ENCODE measurements at regions not wholly inside any gene's neighbourhood (a gene's known extent, or its start where the extent isn't known, plus 50 kb on each side); places are given as distances from the start of the nearest gene placed in this dataset.

DNA sequence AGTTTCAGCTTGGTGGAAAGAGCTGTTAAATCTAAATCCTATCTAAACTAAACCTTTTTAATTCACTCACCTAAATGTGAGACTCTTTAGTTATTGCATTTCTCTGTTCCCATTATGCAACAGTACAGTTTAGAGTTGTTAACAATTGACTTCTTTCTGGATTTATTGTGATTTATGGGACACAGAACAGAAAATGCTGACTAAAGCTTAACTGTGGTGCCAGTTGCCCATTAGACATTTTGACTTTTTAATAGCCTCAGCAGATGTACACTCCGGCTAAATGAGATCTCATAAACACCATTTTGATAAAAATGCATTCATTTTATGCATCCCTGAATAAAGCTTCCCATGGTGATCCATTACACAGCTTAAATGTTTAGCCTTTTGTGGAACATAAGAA, 356.6 kb downstream of the CASP12 start:
- ChIA-PET POLR2A (no interaction called here), CTCF (no interaction called here)
- no peak overlapping the region for H3K4me3 ChIP-seq (ENCODE audit: low read depth, low read length)
- no peak for TF ChIP-seq CTCF (IDR thresholded peaks at IDR 0.05; ENCODE audit: insufficient read depth, low read length, missing control alignments)
- no peak for DNase-seq (ENCODE audit: low read depth, low spot score)

GRCh38 chr11:104538313-104538712, 359.9 kb downstream of the CASP12 start:
- POLR2A ChIA-PET: no interaction called here
- CTCF ChIA-PET: no interaction called here
- no peak for TF ChIP-seq CTCF (IDR thresholded peaks at IDR 0.05; ENCODE audit: insufficient read depth, low read length, missing control alignments)
- no peak for DNase-seq (ENCODE audit: low read depth, low spot score)
- no peak overlapping the region for H3K4me3 ChIP-seq (ENCODE audit: low read depth, low read length)

DNA sequence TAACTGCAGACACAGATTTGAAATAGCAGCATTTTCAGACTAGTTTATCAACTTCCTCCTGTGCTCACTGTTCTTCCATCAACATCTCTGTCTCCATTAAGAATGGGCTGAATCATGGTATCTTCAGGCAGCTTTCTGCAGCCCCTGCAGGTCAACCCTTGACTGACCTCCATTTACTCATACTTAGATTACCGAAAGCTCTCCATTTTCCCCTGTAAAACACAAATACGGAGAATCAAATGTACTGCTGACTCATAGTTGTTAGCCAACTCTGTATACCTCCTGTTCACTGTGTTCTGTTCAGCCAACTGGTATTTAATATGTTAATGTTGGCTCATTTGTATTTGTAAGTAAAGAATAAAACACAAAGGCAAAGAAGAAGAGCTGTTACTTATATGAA, 364.0 kb downstream of the CASP12 start:
- ChIA-PET POLR2A (no interaction called here), CTCF (no interaction called here)
- TF ChIP-seq CTCF (IDR thresholded peaks at IDR 0.05; ENCODE audit: insufficient read depth, low read length, missing control alignments): no peak
- no peak overlapping the region for H3K4me3 ChIP-seq (ENCODE audit: low read depth, low read length)
- DNase-seq (ENCODE audit: low read depth, low spot score): no peak

- no peak overlapping the region for H3K4me3 ChIP-seq (ENCODE audit: low read depth, low read length)
- DNase-seq (ENCODE audit: low read depth, low spot score): no peak
- ChIA-PET POLR2A (no interaction called here), CTCF (no interaction called here)
- TF ChIP-seq CTCF (IDR thresholded peaks at IDR 0.05; ENCODE audit: insufficient read depth, low read length, missing control alignments): no peak
Observed at GRCh38 chr11:104531894-104532293, 366.4 kb downstream of the CASP12 start.

DNA sequence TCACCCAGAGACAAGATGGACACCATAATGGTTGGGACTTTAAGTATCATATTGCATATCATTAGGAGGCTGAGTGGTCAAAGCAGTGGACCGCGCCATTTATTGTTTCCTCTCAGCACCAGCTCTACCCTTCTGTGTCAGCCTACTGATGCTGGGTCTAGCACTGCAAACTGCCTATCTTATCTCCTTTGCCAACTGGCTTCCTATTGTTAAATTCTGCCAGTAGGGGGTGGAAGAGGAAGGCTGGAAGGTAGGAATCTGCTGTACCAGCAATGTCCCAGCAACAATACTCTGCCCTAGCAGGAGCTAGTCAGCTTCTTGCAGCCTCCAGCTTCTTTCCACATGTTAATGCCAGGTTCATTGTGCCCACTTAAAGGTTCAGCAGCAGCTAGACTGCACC, 367.1 kb upstream of the PDGFD start:
- no peak overlapping the region for H3K4me3 ChIP-seq (ENCODE audit: low read depth, low read length)
- CTCF ChIA-PET: no interaction called here
- TF ChIP-seq CTCF (IDR thresholded peaks at IDR 0.05; ENCODE audit: insufficient read depth, low read length, missing control alignments): no peak
- no peak for DNase-seq (ENCODE audit: low read depth, low spot score)
- POLR2A ChIA-PET: no interaction called here

DNA sequence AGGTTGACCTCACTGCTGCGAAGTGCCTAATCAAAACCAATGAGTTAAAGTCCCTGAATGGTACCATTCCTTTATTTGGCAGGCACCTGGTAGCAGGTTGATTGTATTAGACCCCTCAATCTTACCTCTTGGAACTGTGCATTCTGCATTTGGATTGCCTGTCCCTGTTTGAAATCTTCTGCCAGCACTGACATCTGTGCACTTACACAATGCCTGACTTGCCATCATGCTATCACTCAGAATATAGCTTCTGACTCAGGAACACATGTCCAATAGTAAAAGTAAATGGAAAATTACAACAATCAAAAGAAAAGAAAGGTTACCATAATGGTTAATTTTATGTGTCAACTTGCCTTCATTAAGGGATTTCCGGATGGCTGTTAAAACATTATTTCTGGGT, 366.0 kb upstream of the PDGFD start:
- no peak for DNase-seq (ENCODE audit: low read depth, low spot score)
- ChIA-PET CTCF (no interaction called here), POLR2A (no interaction called here)
- H3K4me3 ChIP-seq (ENCODE audit: low read depth, low read length): no peak overlapping the region
- no peak for TF ChIP-seq CTCF (IDR thresholded peaks at IDR 0.05; ENCODE audit: insufficient read depth, low read length, missing control alignments)

All from AG04449 (cell line).